GM19455 (cell line): ENCODE measurements at regions not wholly inside any gene's neighbourhood (a gene's known extent, or its start where the extent isn't known, plus 50 kb on each side); places are given as distances from the start of the nearest gene placed in this dataset.

ENCODE experiments used
- ATAC-seq: cut with Tn5 transposase; IDR thresholded peaks from one replicate; pipeline ENCODE4 v1.9.1; 2021; ENCODE audit not compliant: unreplicated experiment

- ATAC-seq, result no peak
These were observed 50.0 kb upstream of the TRPM1 start for GRCh38 chr15:31151301-31152233.

- ATAC-seq, result no peak
These were observed 52.0 kb upstream of the TRPM1 start for GRCh38 chr15:31153531-31153930.

- no peak for ATAC-seq
These were observed 53.6 kb upstream of the TRPM1 start for GRCh38 chr15:31155151-31155550.

- ATAC-seq, result no peak
These were observed 54.7 kb upstream of the TRPM1 start for GRCh38 chr15:31156226-31156625.

- ATAC-seq, result no peak
These were observed 55.3 kb upstream of the TRPM1 start for GRCh38 chr15:31156808-31157207.

GRCh38 chr15:31157644-31158069 is 56.1 kb upstream of the TRPM1 start:
- no peak for ATAC-seq

GRCh38 chr15:31158858-31159569 is 57.5 kb upstream of the TRPM1 start:
- no peak for ATAC-seq

- no peak for ATAC-seq
These were observed 58.3 kb upstream of the TRPM1 start for GRCh38 chr15:31159837-31160236.

GRCh38 chr15:31160297-31160696 is 58.8 kb upstream of the TRPM1 start:
- ATAC-seq, result no peak

- no peak for ATAC-seq
These were observed 59.4 kb upstream of the TRPM1 start for GRCh38 chr15:31160740-31161495.

- no peak for ATAC-seq
These were observed 60.4 kb upstream of the TRPM1 start for GRCh38 chr15:31161951-31162350.

GRCh38 chr15:31162721-31163510 is 61.4 kb upstream of the TRPM1 start:
- ATAC-seq, result no peak

- ATAC-seq, result no peak
These were observed 62.4 kb upstream of the TRPM1 start for GRCh38 chr15:31163769-31164572.

- no peak for ATAC-seq
These were observed 63.0 kb upstream of the TRPM1 start for GRCh38 chr15:31164573-31164912.

- no peak for ATAC-seq
These were observed 68.0 kb upstream of the TRPM1 start for GRCh38 chr15:31169558-31169957.

- ATAC-seq, result no peak
These were observed 70.2 kb upstream of the TRPM1 start for GRCh38 chr15:31171731-31172130.

GRCh38 chr15:31172606-31173005 is 71.1 kb upstream of the TRPM1 start:
- ATAC-seq, result no peak

GRCh38 chr15:31173790-31174450 is 72.4 kb upstream of the TRPM1 start:
- ATAC-seq, result no peak

GRCh38 chr15:31175484-31175883 is 74.0 kb upstream of the TRPM1 start:
- no peak for ATAC-seq
